ENCODE measurements at regions not wholly inside any gene's neighbourhood (a gene's known extent, or its start where the extent isn't known, plus 50 kb on each side); places are given as distances from the start of the nearest gene placed in this dataset.

DNA sequence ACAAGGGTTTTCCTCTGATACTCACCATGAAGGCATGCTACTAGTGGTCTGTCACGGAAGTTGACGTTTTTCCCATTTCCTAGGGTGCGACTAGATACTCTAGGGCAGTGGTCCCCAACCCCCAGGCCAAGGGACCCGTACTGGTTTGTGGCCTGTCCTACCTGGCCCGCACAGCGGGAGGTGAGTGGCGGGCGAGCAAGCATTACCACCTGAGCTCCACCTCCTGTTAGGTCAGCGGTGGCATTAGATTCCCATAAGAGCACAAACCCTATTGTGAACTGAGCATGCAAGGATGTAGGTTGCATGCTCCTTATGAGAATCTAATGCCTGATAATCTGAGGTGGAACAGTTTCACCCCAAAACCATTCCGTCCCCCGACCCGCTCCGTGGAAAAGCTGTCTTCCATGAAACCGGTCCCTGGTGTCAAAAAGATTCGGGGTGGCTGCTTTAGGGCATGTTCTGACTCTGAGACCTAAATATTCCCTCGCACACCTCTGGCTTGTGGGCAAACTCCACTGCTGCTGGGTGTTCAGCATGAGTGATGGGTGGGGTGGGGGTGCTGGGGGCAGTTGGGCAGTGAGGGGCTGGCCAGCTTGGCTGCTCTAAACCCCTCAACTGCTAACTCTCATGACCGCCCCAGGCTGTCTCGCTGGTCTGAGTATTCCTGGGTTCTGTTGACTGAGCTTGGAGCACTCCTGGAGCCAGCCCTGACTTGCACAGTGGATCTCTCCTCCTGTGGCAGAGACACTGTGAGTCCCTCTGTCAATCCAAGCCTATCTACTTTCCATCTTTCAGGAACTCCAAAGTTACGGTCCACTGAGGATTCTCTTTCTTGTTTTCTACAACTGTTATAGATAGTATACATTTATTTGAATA is 78.3 kb upstream of the NEK6 start:
- no peak for DNase-seq (ENCODE audit: low read depth)

GRCh38 chr9:124180557-124180956 is 77.2 kb upstream of the NEK6 start:
- DNase-seq (ENCODE audit: low read depth) = peak; percentile 6

- no peak for DNase-seq (ENCODE audit: low read depth)
Observed at GRCh38 chr9:124182741-124183140, 75.0 kb upstream of the NEK6 start.

DNA sequence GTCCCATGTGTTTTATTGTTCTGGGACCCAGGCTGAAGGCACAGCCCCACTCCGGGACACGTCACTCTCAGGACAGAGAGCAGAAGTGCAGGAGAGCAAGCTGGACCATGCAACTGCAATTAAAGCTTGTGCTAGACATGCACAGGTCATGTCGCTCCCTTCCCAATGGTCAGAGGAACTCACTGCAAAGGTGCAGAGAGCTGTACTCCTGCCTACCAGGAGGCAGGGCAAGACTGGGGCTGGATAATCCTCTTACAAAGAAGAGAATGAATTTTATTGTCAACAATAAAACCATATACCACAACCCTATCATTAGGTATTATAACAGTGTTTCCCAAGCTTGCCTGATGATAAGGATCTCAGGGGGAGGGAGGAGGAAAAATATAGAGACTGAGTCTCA is 74.0 kb upstream of the NEK6 start:
- no peak for DNase-seq (ENCODE audit: low read depth)

- no peak for DNase-seq (ENCODE audit: low read depth)
Observed at GRCh38 chr9:124185413-124185812, 72.3 kb upstream of the NEK6 start.

- DNase-seq (ENCODE audit: low read depth) = no peak
Observed at GRCh38 chr9:124187311-124187710, 70.4 kb upstream of the NEK6 start.

DNA sequence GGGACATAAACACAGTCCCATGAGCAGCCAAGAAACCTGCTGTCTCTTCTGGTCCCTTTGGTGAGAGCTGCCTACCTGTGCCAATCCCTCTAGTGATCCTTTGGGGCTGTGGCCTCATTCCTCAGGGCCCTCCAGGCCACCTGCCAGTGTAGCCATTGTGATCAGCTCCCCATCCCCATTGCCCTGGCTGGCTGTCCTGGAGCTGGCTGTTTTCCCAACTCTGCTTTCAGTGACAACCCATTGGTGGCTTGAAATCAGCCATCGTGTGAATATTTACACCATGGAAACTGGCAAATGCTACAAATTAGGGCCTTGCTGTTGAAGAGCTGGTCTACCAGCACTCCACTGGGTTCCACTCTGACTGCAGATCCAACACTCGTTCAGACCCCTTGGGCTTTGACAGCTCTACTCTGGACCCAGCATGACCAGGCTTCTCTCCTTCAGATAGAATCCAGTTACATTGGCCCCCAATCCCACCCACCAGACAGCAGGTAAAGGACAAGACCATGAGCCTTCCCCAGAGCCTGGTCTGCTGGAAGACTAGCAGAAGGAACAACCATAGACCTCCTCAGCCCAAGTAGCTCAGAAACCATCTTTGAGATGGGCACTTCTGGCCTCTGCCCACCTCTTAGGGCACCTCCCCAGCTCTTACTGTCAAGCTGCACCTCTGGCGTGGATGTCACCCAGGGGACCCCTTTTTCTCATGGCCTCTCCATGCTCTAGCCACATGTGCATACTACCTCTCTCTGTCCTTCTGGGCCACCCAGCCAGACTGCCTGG is 69.2 kb upstream of the NEK6 start:
- no peak for DNase-seq (ENCODE audit: low read depth)

- DNase-seq (ENCODE audit: low read depth) = no peak
Observed at GRCh38 chr9:124190761-124191160, 67.0 kb upstream of the NEK6 start.

GRCh38 chr9:124191691-124192395 is 65.9 kb upstream of the NEK6 start:
- DNase-seq (ENCODE audit: low read depth) = no peak

DNA sequence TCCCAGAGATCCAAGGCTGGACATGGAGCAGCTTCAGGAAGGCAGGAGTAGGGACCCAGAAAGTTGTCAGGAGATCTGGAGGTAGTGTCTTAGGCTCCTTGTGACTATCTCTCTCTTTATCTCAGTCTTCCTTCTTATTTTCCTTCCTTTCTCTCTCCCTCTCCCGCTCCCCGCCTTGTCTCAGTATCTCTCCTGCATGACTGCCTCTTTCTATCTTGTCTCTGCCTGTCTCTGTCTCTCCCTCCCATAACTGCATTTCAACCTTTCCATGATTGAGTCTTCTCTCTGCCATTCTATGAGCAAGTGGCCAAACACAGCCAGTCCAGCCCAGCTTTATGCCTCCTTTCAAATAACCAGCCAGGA is 61.0 kb upstream of the NEK6 start:
- DNase-seq (ENCODE audit: low read depth) = no peak

DNA sequence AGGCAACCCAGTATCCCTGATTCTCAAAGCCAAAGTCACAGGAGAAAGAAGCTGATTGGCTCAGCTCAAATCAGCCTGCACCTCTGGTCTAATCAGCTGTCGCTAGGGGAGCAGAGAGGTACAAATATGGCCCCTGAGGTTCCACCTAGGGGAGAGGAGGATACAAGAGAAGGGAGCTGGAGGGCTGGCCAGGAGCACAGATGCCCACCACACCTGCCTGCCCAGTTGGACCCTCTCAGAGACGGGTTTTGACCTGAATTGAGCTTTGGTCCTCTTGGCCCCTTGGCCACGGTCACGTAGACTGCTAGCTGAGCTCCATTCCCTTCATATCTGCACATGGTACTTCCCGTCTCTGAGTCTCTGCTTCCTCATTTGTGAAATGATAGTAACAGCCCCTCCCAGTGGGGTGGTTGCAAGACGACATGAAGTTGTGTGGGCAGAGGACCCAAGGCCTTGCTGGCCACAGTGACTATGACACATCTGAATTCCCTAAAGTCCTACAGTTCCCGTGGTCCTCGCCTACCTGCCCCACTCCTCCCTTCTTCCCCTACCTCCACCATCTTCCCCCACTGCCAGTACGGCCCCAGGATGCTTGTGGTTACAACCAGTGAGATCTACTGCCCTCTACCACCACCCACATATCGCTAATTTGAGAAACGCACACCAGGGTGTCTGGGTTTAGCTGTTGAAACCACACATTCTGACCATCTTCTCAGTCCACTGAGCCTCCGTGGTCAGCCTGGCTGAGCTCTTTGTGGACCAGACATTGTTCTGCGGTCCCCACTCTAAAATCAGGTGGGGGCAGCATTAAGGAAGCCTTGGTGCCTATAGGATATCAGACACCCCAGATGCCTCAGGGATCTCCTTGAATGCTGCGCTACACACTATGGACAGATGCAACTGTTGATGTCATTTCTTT is 60.3 kb upstream of the NEK6 start:
- DNase-seq (ENCODE audit: low read depth) = no peak

- DNase-seq (ENCODE audit: low read depth) = no peak
Observed at GRCh38 chr9:124198331-124198730, 59.4 kb upstream of the NEK6 start.

DNA sequence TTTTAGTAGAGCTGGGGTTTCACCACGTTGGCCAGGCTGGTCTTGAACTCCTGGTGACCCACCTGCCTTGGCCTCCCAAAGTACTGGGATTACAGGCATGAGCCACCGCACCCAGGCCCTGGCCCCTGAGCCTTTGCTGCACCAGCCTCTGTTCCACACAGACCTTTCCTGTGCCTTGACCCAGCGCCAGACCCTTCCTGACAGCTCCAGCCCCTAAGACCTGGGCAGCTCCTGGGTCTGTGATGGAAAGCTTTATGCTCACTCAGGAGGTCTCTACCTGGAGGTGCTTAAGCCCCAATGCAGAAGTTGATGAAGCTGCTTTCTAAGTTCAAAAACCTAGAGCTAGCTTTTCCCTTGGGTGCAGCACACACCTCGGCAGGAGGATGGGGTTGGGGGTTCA is 58.8 kb upstream of the NEK6 start:
- no peak for DNase-seq (ENCODE audit: low read depth)

GRCh38 chr9:124199474-124199873 is 58.3 kb upstream of the NEK6 start:
- no peak for DNase-seq (ENCODE audit: low read depth)

DNA sequence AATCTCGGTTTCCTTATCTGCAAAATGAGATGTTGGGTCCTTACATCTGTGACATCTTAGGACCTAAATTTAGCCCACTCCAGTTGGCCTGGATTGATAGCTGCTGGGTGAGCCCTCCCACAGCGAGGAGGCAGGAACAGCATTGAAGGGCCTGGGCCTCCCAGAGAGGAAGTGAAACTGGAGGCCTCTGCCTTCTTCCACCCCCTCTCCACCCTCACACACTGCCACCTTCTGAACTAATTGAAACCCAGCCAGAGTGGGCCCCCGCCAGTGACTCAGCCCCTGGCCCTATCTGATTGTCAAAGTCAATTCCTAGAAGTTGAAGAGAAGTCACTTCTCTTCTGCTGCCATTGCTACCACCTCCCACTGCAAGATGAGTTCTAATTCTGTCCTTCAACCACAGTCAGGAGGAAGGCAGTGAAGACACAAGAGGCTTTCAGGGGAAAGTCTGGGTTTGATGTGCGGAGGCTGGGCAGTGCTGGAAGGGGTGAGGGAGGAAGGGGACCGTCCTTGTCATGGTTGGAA is 55.2 kb upstream of the NEK6 start:
- DNase-seq (ENCODE audit: low read depth) = no peak

GRCh38 chr9:124205686-124206352 is 51.9 kb upstream of the NEK6 start:
- DNase-seq (ENCODE audit: low read depth) = no peak

- DNase-seq (ENCODE audit: low read depth) = no peak
Observed at GRCh38 chr9:124206391-124206790, 51.4 kb upstream of the NEK6 start.
